Muscle of leg (tissue), 3 donors: ENCODE measurements at regions not wholly inside any gene's neighbourhood (a gene's known extent, or its start where the extent isn't known, plus 50 kb on each side); places are given as distances from the start of the nearest gene placed in this dataset.

ENCODE experiments used
- DNase-seq: peaks from one replicate; pipeline ENCODE4 v3.0.0; 2013
- H3K27ac ChIP-seq: one replicate; pipeline ENCODE4 v1.5.1; 2013; ENCODE audit warnings: mild to moderate bottlenecking, low read length, control low read depth
- H3K27me3 ChIP-seq: one replicate; pipeline ENCODE4 v1.6.1; 2013; ENCODE audit warnings: low read length; ENCODE audit not compliant: control insufficient read depth, insufficient read depth
- H3K36me3 ChIP-seq: one replicate; pipeline ENCODE4 v1.6.1; 2013; ENCODE audit warnings: low read length; ENCODE audit not compliant: control insufficient read depth, insufficient read depth
- H3K4me1 ChIP-seq: one replicate; pipeline ENCODE4 v1.6.1; 2013; ENCODE audit warnings: low read length; ENCODE audit not compliant: control insufficient read depth, insufficient read depth
- H3K4me3 ChIP-seq: one replicate; pipeline ENCODE4 v1.5.1; 2013; ENCODE audit warnings: low read length, control low read depth
- H3K9me3 ChIP-seq: replicated peaks from 2 replicates; pipeline ENCODE4 v1.6.1; 2013; ENCODE audit warnings: low read depth, low read length; ENCODE audit not compliant: control insufficient read depth
- WGBS: methylation state at CpG from one replicate; pipeline ENCODE4 v1.1.5; 2013; ENCODE audit warnings: missing lambda C conversion rate; ENCODE audit not compliant: insufficient coverage; 5-methylcytosine and 5-hydroxymethylcytosine counted together

DNA sequence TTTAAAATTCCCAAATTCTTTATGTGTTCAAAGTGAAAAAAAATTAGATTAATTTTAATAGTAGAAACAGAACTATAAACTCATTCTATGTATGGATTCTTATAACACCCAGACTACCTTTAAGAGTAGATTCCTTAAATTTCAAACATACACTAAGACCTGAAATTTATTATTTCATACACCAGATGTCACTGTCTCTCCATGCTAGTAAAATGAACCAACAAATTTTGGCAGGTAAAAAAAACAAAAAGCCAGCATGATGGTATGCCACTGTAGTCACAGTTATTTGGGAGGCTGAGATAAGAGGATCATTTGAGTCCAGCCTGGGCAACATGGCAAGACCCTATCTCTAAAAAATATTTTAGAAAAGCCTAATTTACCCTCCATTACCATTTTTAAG is 461.3 kb upstream of the NAALADL2 start:
- H3K9me3 ChIP-seq: no peaks in the 10 kb centered on the region
- H3K27ac ChIP-seq: no peak overlapping the region
- H3K4me1 ChIP-seq: no peaks in the 10 kb centered on the region
- H3K36me3 ChIP-seq: no peaks in the 10 kb centered on the region
- H3K27me3 ChIP-seq: no peaks in the 10 kb centered on the region
- peak; percentile 31 for DNase-seq
- no peak overlapping the region for H3K4me3 ChIP-seq

DNA sequence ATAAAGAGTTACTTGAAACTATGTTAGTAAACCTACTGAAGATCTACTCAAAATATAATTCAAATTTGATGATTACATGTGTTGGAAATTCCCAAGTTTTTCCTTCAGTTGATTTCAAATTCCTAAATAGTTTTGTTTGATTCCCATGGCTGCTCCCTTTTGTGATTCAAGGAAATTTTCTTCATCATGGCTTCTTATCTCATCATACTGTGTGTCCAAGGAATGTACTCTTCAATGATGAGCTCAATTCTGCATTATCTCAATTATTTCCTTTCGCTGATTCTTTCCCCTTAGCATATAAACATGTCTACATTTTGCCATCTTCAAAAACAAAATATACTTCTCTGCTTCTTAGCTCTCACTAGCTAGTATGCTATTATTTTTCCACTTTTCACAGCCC is 460.4 kb upstream of the NAALADL2 start:
- Histone ChIP-seq H3K27me3 (no peaks in the 10 kb centered on the region), H3K36me3 (no peaks in the 10 kb centered on the region), H3K9me3 (no peaks in the 10 kb centered on the region), H3K4me1 (no peaks in the 10 kb centered on the region), H3K4me3 (no peak overlapping the region), H3K27ac (no peak overlapping the region)
- 80% methylated on average over 1 of the region's 1 CpG for WGBS
- no peak for DNase-seq

DNA sequence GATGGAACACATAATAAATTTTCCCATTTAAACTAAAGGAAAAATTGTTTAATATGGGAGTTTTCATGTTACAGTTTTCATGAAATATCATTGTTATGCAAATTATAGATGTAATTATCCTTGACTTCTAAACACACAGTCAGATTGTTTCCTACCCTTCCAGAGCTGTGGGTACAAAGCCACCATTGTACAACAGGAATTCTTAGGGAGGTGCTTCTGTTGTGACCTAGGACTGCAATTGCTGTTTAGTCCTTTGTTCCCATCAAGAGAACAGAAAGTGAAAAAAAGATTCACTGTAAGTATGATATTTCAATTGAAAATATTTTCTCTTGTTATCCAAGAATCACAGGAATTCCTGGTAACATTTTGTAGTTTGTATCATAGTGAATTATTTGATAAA is 455.3 kb upstream of the NAALADL2 start:
- Histone ChIP-seq H3K27me3 (no peaks in the 10 kb centered on the region), H3K4me1 (no peaks in the 10 kb centered on the region), H3K27ac (no peak overlapping the region), H3K9me3 (no peaks in the 10 kb centered on the region), H3K4me3 (no peak overlapping the region), H3K36me3 (no peaks in the 10 kb centered on the region)
- DNase-seq: no peak

- WGBS: 77% methylated on average over 9 of the region's 14 CpGs
These were observed 450.8 kb upstream of the NAALADL2 start for GRCh38 chr3:174408310-174408709.

DNA sequence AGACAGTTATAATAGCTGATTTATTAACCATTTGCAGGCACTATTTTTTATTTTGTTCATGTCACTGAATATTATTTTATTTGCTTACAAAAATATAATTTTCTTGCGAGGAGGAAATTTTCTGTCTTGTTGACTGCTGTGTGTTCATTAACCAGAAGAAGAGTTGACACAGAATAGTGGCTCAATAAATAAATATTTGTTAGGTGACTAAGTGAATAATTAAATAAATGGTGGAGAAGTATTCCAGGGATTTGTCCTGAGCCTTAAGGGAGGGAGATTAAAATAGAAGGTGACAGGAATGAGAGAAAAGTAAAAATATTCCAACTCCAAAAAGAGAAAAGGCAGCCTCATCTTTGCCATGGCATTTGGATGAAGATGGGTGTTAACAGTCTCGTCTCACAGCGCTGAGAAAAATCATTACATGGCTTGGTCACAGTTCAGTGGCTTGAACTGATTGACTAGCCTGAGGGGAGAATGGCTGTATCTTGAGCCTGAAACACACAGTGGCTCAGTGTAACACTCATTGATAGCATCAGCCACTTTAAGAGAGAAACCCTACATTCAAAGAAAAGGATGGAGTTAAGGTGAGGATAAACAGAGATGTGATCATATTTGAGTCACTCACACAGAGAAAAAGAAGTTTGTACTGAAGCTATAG is 449.9 kb upstream of the NAALADL2 start:
- H3K27me3 ChIP-seq: no peaks in the 10 kb centered on the region
- H3K9me3 ChIP-seq: no peaks in the 10 kb centered on the region
- no peak overlapping the region for H3K27ac ChIP-seq
- WGBS: 100% methylated on average over 2 of the region's 3 CpGs
- no peak for DNase-seq
- no peaks in the 10 kb centered on the region for H3K36me3 ChIP-seq
- H3K4me3 ChIP-seq: no peak overlapping the region
- H3K4me1 ChIP-seq: no peaks in the 10 kb centered on the region

More at GRCh38 chr3:174408310-174408709, 450.8 kb upstream of the NAALADL2 start:
- H3K36me3 ChIP-seq: no peaks in the 10 kb centered on the region
- H3K27ac ChIP-seq: no peak overlapping the region
- H3K9me3 ChIP-seq: no peaks in the 10 kb centered on the region
- no peak for DNase-seq
- H3K4me1 ChIP-seq: no peaks in the 10 kb centered on the region
- H3K4me3 ChIP-seq: no peak overlapping the region
- H3K27me3 ChIP-seq: no peaks in the 10 kb centered on the region

DNA sequence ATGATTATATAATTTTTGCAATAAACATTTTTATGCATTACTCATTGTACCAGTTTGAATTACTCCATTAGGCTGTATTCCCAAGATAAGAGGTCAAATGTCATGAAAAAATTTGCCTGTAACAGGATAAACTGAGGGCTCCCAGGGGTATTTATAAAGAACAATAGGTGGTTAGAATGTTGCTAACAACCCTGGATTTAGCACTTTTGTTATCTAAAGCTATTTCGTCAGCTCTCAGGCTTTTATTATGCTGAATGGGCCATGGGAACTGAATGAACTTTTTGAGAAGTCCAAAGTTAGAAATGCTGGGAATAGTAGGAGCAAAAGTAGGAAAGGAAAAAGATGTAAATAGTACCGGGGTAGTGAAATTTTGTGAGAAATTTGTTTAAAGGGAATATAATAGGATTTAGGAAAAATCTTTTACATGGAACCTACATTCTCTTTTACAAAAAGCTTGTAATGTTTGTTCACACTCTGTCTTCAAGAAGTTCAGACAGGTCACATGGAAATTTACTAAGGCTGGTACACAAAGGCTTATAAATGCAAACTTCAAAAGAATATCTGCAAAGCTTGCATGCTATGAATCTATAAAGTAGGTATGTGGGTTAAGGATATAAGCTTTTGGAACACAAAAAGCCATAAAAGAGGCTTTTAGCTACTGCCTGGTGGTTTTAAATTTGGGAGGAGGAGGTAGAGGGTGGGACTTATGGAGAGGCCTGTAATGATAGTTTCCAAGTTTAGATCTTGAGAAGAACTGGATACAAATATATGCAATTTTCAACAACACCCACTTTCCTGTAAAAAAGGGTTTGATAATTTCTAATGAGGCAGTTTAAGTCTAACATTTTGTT is 445.8 kb upstream of the NAALADL2 start:
- no peaks in the 10 kb centered on the region for H3K27me3 ChIP-seq
- H3K36me3 ChIP-seq: no peaks in the 10 kb centered on the region
- no peak overlapping the region for H3K27ac ChIP-seq
- no peaks in the 10 kb centered on the region for H3K4me1 ChIP-seq
- H3K9me3 ChIP-seq: no peaks in the 10 kb centered on the region
- WGBS: 25% methylated on average over 1 of the region's 2 CpGs
- no peak for DNase-seq
- H3K4me3 ChIP-seq: no peak overlapping the region

DNA sequence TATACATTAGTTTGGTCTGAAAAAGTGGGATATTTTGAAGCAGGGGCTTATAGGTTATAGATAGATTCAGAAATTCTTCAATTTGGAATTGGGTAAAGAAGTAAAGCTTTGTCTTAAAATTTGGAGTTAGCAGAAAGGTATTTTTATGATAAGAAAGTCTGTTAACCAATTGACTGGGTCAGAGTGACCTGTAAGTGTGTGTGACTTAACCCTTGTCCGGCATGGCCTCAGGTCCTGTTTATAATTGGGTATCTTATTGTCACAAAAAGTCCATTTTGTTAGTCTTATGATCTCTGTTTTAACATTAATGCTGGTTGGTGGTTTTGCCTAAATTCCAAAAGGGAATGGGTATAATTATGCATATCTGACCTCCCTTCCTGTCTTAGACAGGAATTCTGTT is 444.2 kb upstream of the NAALADL2 start:
- Histone ChIP-seq H3K36me3 (no peaks in the 10 kb centered on the region), H3K4me3 (no peak overlapping the region), H3K27ac (no peak overlapping the region), H3K4me1 (no peaks in the 10 kb centered on the region), H3K9me3 (no peaks in the 10 kb centered on the region), H3K27me3 (no peaks in the 10 kb centered on the region)
- no peak for DNase-seq
- no CpG with 5 or more reads among the region's 1 CpG for WGBS

GRCh38 chr3:174417573-174417972 is 441.6 kb upstream of the NAALADL2 start:
- Histone ChIP-seq H3K27ac (no peak overlapping the region), H3K9me3 (no peaks in the 10 kb centered on the region), H3K4me1 (no peaks in the 10 kb centered on the region), H3K4me3 (no peak overlapping the region), H3K27me3 (no peaks in the 10 kb centered on the region), H3K36me3 (no peaks in the 10 kb centered on the region)
- 60% methylated on average over 1 of the region's 4 CpGs for WGBS
- DNase-seq: peak; percentile 12

DNA sequence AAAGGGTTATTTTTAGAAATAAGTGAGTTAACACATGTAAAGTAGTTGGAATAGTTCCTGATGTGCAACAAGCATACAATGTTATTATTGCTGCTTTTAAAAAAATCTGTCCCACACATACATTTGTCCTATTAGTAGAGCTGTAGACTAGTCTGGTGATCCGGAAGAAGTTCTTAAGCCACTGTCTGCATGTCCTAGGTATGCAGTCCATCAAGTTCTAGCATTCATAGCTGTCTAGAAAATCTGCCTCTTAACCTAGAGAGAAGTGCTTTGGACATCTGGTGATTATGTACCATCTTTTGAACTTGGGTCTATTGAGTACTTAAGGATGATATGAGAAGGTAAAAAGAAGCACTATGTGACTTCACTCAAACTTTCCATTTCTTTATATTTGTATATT is 439.9 kb upstream of the NAALADL2 start:
- H3K4me3 ChIP-seq: no peak overlapping the region
- H3K4me1 ChIP-seq: no peaks in the 10 kb centered on the region
- no CpG with 5 or more reads among the region's 1 CpG for WGBS
- no peaks in the 10 kb centered on the region for H3K9me3 ChIP-seq
- DNase-seq: peak; percentile 26
- no peak overlapping the region for H3K27ac ChIP-seq
- H3K27me3 ChIP-seq: no peaks in the 10 kb centered on the region
- H3K36me3 ChIP-seq: no peaks in the 10 kb centered on the region

DNA sequence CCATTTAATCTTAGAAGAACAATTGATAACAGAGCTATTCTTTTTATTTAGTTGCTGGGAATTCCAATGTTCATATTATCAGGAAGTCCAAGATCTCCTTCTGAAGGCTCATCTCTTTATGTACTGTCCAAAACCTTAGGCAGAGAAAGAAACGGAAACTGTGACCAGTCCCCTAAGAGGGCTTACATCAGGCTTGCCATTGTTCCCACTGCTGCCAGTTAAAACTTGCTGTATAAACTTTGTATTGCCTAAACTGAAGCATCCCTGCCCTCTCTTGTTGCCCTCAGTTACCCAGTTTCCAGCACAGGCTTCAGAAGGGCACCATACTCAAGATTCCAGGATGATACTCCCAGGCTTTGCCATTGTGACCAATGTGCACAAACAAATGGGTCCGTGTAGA is 435.2 kb upstream of the NAALADL2 start:
- no peaks in the 10 kb centered on the region for H3K4me1 ChIP-seq
- H3K4me3 ChIP-seq: no peak overlapping the region
- H3K9me3 ChIP-seq: no peaks in the 10 kb centered on the region
- H3K36me3 ChIP-seq: no peaks in the 10 kb centered on the region
- no peak for DNase-seq
- no peak overlapping the region for H3K27ac ChIP-seq
- WGBS: 50% methylated on average over 1 of the region's 2 CpGs
- H3K27me3 ChIP-seq: no peaks in the 10 kb centered on the region
